HG03457 (cell line): ENCODE measurements at regions not wholly inside any gene's neighbourhood (a gene's known extent, or its start where the extent isn't known, plus 50 kb on each side); places are given as distances from the start of the nearest gene placed in this dataset.
"Not testable (repeated sequence)": the region's sequence is repeated elsewhere in the genome, so short reads cannot be mapped to it uniquely, and the experiment has no call there.

ENCODE experiments used
- ATAC-seq: cut with Tn5 transposase; IDR thresholded peaks from one replicate; pipeline ENCODE4 v1.9.1; 2021; ENCODE audit warnings: moderate number of reproducible peaks; ENCODE audit not compliant: unreplicated experiment

DNA sequence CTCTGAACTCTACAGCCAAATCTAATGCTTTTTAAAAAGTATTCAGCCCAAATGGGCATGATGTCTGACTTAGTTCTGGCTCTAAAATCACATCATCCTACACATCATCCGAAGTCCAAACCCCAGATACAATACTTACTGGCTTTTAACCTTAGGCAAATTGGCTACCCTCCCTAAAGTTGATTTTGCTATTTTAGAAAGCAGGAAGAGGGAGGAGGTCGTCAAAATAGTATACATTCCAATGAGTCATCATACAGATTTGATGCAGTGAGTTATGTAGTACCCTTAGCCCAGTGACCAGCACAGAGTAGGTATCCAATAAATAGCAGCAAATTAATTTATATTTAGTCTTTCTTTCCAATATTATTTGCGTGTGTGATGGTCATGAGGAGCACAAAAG lies 582.0 kb upstream of the TUSC1 start:
- ATAC-seq: no peak

DNA sequence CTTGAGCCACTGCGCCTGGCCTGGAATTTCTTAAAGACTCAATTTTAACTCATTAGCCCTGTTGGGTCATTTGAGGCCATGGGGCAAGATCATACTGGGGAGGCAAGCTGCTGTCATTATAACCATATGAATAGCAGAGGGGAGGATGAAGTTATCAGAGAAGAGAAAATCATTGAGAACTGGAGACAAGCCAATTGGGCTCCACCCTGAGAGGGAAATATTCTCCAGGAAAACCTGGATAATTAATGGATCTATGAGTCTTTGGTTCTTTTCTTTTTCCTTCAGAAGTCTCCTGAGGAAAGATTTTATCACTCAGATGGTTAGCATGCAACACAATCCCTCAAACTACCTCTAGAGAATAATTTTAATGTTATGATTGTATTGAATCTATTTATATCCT lies 569.6 kb upstream of the TUSC1 start:
- ATAC-seq: no peak

DNA sequence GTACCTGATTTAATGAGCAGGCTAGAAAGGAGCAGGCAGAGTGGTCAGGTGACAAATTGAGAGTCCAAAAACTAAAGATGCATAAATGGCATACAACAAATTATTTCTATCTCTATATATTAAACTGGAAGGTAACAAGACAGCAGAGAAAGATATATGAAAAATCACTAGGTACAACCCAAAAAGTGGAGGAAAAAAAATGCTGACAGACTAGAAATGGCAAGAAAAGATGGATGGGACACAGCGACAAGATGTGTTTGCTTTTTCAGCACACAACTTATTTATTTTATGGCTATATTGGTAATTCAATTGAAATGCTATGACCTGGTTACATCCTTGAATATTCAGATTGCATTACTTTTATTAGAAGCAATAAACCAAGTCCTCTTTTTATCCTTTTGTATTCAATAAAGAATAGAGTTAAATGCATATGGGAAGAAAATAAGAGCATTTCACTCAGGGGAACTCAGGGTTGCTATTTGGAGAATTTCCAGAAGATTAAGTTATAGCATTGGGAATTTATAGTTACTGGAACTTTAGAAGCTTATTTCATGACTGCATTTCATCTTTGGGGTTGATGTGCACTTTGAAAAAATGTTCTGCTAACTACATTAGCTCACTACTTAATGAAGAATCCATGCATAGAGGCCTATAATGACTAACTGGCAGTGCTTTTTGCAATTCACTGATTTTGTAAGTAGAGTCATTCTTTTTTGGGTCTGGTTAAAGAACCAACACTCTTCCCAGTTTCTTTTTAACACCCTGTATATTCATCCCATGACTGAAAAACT lies 566.6 kb upstream of the TUSC1 start:
- ATAC-seq: no peak

DNA sequence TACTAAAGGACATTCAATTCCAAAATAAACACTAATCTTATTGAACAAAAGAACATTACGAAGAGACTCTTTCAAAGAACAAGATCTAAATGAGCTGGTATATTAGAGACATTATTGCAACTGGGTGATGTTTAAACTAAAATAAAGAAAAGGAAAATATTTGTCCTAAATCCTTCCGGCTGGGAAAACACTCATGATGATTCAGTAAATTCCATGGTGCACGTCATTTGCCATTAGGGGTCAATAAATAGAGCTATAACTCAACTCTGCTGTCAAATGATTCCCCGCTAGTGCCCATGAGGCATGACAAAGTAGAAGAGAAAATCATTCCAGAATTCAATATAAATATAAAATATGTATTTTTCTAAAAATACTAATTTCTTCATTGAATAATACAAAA lies 565.5 kb upstream of the TUSC1 start:
- ATAC-seq: no peak

DNA sequence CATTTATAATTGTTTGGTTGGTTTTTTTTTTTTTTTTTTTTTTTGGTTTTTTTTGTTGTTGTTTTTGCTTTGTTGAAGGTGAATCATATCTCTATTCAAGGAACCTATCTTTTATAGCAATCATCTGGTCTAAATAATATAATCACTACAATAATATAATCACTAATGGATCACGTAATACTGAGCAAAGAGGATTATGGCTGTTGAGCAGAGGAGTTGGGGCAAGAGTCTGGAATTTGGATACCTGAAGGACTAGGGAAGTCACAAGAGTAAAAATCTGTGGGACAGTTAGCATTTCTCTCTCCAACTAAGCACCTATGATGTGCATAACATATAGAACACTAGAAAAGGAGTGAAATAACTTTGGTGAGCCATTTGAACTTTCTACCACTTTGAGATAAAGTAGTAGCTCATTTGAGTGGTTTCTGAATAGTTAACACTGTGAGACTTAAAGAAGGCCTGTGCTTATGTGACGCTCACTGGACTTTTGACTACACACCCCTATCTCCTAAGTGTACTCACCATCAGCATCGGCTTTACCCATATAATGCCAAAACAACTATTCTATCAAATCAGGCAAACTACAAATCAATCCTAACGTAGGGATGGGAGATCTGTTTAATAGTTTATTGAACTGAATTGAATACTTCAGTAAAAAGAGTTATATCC lies 564.9 kb upstream of the TUSC1 start:
- no peak for ATAC-seq

DNA sequence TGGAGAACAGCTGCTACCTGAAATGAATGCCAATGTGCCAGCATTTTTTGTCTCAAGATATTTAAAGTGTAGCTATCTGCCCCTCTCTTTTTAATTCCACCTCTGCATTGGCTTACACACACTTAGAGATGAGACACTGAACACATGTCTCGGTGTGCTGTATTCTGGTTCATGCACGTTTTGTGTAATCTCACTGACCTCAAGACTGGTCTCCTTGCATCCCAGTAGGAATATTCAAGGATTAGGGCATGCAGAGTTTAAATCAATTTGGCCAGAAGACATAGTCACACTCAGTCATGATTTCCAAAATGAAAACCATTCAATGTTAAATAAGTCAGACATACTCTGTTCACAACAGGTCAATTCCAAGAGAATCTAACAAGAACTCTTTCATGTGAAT lies 561.8 kb upstream of the TUSC1 start:
- no peak for ATAC-seq

DNA sequence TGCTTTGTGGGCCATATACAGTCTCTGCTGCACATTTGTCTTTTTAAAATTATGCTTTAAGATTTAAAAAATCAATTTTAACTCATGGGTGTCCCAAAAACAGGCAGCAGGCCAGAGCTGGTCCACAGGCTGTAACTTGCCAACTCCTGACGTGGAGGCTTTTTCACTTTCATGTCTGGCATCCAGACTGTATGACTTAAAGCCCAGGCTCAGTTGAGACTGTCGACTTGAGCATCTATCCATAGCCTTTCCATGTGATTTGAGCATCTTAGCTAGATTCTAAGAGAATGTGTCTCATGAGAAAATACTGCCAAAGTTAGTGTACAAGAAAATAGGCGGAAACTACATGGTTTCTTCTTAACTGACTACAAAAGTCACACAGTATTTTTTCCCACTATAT lies 559.0 kb upstream of the TUSC1 start:
- ATAC-seq: no peak

DNA sequence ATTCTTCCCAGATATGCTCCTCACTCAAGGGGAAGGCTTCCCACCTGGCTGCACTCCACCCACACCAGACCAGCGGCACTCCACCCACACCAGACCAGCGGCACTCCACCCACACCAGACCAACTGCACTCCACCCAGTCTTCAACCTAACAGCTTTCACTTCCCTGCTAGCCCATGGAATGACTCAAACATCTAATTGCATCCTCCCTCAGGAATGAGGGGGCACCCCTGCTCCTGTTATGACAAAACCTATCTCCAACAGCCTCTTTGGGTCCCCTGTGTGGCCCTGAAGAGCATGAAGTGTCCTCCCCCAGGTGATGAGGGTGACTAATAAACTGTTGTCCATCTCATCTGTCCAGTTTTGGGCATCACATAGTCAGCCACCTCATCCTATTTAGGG lies 556.6 kb upstream of the TUSC1 start:
- no peak for ATAC-seq

DNA sequence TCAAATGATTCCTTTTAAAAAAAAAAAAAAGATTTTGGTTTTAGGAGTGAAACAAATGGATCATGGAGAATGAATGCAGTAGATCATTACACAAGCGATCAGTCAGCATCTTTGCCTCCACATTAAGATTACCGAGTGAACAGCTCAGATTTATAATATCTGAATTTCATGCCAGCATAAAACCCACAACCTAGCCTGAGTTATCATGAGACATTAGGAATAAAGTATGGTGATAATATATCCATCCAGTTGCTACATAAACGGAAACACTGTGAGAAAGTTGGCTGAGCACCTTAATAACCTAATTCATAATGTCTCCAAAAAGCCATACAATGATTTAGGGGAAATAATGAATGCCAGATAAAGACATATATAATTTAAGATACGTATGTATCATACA lies 553.1 kb upstream of the TUSC1 start:
- no peak for ATAC-seq

DNA sequence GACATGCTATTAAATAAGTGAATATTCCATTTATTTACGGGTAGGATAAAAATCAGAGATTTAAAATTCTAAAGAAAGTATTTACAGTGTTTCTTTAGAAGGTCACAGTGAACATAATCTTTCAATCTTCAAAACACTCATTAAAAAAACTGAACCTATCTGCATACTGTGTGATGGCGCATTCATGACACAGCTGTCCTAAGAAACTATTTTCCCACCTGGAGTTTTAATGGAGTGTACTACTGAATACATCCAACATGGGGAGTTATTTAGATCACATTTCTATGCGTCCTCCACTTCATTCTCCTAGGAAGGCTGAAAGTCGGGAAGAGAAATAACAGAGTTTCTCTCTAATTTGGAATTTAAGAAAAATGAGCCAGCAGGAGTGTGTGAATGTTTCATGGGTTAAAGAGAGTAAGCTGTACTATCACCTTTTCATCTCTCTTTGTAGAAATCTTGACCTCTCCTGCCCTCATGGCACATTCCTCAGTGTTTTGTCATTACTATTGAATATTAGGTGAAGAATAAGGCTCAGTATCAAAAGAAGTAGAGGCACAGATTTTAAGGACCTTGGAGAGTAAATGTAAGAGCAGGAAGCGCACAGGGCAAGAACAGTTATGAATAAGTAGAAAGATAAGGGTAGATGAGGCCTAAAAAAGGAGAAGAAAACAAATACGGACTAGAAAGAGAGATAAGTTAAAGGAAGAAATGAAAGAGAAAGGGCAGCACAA lies 551.2 kb upstream of the TUSC1 start:
- no peak for ATAC-seq

DNA sequence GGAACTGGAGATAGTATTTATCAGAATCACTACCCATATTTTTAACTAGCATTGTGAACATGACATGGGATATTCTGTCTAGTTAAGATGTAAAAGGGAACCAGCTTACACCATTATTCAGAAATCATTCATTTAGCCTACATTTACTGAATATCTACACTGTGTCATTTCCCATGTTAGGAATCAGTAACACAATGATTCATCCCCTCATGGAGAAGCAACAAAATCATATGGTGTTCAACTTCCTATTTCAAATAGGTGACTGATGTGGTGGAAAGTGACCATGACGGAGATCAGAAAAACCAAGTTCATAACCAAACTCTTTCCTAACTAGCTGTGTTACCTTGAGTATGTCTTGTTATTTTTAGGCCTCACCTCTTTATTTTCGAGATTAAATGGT lies 550.0 kb upstream of the TUSC1 start:
- no peak for ATAC-seq

DNA sequence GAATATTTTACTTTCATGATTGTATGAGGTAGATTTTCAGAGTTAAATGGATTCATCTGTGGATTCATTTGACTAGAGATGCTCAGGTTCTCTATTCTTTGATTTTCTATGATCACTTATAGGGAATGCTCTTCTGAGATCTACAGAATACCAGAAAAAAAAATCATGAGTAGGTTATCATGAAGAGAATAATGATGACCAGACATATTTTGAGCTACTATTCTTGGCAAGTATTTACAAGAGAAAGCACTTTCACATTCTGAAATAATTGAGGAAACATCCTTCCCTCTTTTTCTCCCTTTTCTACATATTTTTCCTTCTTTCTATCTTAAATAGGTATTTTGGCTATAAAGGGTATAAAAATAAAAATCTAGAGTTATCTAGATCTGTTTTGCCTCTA lies 543.0 kb upstream of the TUSC1 start:
- ATAC-seq: no peak

DNA sequence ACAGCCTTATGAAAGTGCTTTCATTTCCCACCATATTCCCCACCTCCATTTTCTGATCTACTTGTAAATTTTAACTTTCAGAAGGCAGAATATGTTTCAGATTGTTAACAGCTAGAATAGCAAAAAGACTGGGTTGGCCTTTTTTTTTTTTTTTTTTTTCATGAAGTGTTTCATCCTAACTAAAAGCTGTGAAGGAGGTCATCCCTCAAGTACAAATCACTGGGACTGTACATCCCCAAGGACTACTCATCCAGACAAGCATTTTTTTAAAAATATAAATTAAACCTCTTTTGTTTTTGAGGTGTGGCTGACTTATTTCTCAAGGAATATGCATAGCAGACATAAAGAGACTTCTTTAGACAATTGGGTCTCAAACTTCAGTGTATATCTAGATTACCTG lies 542.1 kb upstream of the TUSC1 start:
- ATAC-seq: no peak

DNA sequence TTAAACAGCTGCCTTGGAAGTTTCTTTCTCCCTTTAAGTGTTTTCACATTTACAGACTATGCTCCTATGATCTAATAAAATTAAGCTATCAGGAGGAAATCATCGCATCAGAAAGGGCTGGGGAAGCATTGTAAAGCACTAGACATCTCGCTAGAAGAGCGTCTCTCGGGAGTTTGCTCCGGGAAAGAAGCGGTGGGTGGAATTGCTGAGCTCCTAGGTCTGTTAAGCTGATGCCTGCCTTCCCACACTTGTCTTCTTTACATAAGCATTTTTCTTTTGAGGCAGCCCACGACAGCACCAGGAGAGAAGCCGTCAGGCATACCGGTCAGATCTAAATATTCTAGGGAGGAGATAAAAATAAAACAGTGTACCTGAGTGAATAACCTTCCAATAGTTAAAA lies 541.7 kb upstream of the TUSC1 start:
- ATAC-seq: no peak

DNA sequence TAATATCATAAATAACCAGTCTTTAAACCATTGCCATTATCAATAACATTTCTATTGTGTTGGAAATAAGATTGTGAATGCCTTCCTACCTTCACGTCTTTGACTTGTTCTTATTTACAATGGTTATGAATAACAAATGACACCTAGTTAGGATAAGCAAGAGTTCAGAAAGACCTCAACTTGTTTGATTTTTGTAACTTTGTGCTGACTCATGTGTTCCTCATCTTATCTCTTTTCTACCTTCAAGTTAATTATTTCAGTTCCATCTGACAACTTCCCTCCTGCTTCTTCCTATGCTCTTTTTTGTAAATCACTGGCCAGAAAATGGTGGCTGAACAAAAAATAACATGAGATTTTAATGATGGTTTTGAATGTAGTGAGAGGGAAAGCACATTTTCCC lies 538.5 kb upstream of the TUSC1 start:
- no peak for ATAC-seq

DNA sequence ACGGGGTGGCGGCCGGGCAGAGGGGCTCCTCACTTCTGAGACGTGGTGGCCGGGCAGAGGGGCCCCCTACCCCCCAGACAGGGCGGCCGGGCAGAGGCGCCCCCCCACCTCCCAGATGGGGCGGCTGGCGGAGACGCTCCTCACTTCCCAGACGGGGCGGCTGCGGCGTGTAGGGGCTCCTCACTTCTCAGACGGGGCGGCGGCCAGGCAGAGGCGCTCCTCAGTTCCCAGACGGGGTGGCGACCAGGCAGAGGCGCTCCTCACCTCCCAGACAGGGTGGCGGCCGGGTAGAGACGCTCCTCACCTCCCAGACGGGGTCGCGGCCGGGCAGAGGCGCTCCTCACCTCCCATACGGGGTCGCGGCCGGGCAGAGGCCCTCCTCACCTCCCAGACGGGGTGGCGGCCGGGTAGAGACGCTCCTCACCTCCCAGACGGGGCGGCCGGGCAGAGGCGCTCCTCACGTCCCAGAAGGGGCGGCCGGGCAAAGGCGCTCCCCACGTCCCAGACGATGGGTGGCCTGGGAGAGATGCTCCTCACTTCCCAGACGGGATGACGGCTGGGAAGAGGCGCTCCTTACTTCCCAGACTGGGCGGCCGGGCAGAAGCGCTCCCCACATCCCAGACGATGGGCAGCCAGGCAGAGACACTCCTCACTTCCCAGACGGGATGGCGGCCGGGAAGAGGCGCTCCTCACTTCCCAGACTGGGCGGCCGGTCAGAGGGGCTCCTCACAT lies 536.6 kb upstream of the TUSC1 start:
- ATAC-seq: not testable (repeated sequence)

DNA sequence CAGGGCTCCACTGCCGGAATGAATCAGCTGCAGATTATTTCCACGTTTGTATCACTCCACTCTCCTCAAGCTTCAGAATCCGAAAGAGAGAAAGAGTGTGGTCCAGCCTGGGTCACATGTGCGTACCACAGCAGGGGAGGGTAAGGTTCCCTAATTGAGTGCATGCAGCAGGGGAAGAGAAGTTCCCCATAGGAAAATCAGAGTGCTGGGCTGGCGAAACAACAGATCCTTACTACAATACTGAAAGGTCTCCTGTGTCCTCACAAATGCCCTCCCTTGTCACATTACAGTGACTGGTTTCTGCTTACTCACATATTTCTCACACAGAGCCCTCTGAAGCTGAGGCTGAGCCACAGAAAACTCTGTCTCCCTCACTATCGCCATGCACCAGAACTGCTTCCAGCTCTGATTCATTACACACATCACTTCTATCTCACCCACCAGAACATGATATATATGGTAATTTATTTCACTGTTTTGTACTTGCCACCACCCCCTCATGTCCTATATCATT lies 532.2 kb upstream of the TUSC1 start:
- no peak for ATAC-seq

DNA sequence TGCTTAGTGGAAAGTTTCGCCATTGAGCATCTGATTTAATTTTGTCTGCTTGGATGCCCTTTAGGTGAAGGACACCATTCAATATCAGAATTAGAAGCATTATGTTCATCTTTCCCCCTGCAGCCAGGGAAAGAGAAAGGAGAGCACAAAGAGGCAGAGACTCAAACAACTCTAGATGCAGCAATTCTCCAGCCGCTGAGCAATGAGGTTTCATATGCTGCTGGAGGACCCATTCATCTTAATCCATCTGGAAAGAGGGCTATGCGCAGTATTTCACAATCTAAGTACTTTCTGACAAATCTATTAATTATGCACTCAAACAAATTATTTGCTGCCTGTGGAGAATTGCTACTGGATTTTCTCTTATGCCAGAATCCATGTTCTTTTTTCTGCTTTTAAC lies 527.0 kb upstream of the TUSC1 start:
- no peak for ATAC-seq

DNA sequence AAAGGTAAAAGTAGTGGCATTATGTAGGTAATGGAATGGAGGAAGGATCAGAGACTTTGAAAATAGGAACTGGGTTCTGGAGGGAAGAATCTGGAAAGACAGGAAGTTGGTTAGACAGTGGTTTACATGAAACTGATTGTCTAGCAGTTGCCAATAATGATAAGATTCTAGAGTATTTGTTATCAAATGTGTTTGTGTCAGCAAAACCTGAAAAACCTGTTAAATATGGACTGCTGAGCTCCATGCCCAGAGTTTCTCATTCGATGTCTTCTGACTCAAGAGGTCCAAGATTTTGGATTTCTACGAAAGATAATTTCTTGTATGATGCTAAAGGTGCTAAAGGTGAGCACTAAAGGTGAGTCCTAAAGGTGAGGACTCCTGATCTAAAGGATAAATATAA lies 515.0 kb upstream of the TUSC1 start:
- no peak for ATAC-seq

DNA sequence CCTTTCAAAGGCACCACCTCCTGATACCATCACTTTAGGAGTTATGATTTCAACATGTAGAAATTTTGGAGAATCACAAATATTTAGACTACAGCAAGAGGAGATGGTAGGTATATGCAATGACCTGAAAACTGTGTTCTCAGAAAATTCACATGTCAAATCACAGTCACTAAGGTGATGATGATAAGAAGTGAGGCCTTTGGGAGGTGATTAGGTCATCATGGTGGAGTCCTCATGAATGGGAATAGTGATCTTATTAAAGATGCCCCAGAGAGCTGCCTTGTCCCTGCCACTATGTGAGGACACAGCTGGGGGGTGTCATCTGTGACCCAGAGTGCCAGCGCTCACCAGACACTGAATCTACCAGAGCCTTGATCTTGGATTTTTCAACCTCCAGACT lies 513.5 kb upstream of the TUSC1 start:
- ATAC-seq: no peak

DNA sequence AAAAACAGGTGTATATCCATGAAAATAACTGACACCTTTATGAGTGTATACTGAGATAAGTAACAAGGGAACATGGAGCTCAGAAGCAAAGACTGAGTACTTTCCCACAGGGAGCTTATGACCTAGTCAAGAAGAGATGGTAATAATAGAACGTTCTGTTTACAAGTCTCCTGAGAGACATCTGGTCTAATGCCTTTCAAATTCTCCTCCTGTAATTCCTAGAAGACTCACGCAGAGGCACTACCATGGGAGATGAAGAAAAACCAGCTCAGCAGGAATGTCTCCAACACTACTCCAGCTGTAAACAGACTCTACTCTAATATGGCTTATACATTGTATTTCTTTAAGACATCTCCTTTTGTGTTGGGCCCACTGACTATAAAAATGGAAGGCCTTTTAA lies 503.6 kb upstream of the TUSC1 start:
- ATAC-seq: no peak
